HUES64 (cell line): ENCODE measurements at regions not wholly inside any gene's neighbourhood (a gene's known extent, or its start where the extent isn't known, plus 50 kb on each side); places are given as distances from the start of the nearest gene placed in this dataset.
A peak's percentile ranks its signal among the peaks of the same experiment; 100 is the strongest.

Experiments used
- H3K27ac ChIP-seq: 2 replicates; pipeline ENCODE4 v1.7.0; 2013; ENCODE audit warnings: low read depth, low read length, inconsistent platforms
- H3K27me3 ChIP-seq: 2 replicates; pipeline ENCODE4 v1.6.1; 2013; ENCODE audit warnings: mild to moderate bottlenecking, low read length; ENCODE audit not compliant: insufficient read depth
- H3K36me3 ChIP-seq: 2 replicates; pipeline ENCODE4 v1.6.1; 2013; ENCODE audit warnings: mild to moderate bottlenecking, low read length; ENCODE audit not compliant: insufficient read depth
- H3K4me1 ChIP-seq: 2 replicates; pipeline ENCODE4 v1.6.1; 2013; ENCODE audit warnings: mild to moderate bottlenecking, low read length, moderate library complexity; ENCODE audit not compliant: insufficient read depth
- H3K4me3 ChIP-seq: 2 replicates; pipeline ENCODE4 v1.5.1; 2013; ENCODE audit warnings: mild to moderate bottlenecking, low read length, moderate library complexity
- H3K9ac ChIP-seq: 2 replicates; pipeline ENCODE4 v1.6.1; 2013; ENCODE audit warnings: mild to moderate bottlenecking, low read depth, low read length
- H3K9me3 ChIP-seq: 2 replicates; pipeline ENCODE4 v1.6.1; 2013; ENCODE audit warnings: low read depth, low read length; ENCODE audit not compliant: insufficient read depth
- WGBS: fragments of 150-250, 120-280 bp; methylation state at CpG from one replicate; pipeline ENCODE4 v1.1.7; 2013; ENCODE audit warnings: missing lambda C conversion rate; 5-methylcytosine and 5-hydroxymethylcytosine counted together

DNA sequence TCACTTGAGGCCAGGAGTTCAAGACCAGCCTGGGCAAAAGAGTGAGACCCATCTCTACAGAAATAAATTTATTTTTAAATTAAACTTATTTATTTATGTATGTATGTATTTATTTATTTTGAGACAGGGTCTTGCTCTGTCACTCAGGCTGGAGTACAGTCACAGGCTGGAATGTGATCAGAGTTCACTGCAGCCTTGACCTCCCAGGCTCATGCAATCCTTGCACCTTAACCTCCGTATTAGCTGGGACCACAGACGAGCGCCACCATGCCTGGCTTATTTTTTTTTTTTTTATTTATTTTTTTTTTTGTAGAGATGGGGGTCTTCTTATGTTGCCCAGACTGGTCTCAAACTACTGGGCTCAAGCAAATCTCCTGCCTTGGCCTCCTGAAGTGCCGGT, 135.2 kb upstream of the HES1 start:
- no peaks in the 10 kb centered on the region for H3K36me3 ChIP-seq
- WGBS: 74% methylated on average over 4 of the region's 4 CpGs

DNA sequence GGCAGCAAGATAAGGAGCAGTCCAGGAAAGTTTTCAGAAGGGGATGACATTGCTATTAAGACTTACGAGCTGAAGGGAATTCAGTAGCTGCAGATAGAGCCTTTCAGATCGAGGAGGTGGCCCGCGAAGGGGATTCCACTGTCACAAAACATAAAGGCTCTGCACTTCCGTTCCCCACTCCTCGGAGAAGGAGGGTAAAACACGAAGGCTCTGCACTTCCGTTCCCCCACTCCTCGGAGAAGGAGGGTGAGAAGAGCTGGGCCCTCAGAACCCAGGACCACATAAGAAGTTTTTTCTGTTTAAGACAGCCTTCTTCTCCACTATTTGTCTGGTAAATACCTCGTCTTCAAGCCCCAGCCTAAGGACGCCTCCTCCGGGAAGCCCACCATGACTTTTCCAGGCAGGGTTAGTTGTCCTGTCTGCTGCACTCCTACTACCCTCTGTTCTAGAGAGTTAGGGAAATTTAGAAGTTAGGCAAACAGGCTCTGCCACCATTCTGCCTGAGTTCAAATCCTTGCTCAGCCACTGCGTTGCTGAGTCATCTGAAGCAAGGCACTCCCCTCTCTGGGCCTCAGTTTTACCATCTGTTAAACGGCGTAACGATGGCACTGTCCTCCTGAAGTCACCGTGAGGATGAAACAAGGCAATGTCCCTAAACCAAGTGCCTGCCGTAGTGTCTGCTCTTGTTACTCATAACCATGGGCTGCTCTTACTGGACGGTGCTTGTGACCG, 134.1 kb upstream of the HES1 start:
- Histone ChIP-seq H3K27me3 (peaks cover 26% of the 10 kb centered on the region), H3K27ac (no peak overlapping the region), H3K9me3 (no peaks in the 10 kb centered on the region), H3K4me3 (no peak overlapping the region), H3K9ac (no peak overlapping the region), H3K36me3 (no peaks in the 10 kb centered on the region), H3K4me1 (peaks cover 25% of the 10 kb centered on the region)
- WGBS: 85% methylated on average over 20 of the region's 20 CpGs

More for the DNA sequence above, 135.2 kb upstream of the HES1 start:
- Histone ChIP-seq H3K27ac (no peak overlapping the region), H3K27me3 (peaks cover 24% of the 10 kb centered on the region), H3K9ac (no peak overlapping the region), H3K4me1 (peaks cover 27% of the 10 kb centered on the region), H3K9me3 (no peaks in the 10 kb centered on the region), H3K4me3 (no peak overlapping the region)

DNA sequence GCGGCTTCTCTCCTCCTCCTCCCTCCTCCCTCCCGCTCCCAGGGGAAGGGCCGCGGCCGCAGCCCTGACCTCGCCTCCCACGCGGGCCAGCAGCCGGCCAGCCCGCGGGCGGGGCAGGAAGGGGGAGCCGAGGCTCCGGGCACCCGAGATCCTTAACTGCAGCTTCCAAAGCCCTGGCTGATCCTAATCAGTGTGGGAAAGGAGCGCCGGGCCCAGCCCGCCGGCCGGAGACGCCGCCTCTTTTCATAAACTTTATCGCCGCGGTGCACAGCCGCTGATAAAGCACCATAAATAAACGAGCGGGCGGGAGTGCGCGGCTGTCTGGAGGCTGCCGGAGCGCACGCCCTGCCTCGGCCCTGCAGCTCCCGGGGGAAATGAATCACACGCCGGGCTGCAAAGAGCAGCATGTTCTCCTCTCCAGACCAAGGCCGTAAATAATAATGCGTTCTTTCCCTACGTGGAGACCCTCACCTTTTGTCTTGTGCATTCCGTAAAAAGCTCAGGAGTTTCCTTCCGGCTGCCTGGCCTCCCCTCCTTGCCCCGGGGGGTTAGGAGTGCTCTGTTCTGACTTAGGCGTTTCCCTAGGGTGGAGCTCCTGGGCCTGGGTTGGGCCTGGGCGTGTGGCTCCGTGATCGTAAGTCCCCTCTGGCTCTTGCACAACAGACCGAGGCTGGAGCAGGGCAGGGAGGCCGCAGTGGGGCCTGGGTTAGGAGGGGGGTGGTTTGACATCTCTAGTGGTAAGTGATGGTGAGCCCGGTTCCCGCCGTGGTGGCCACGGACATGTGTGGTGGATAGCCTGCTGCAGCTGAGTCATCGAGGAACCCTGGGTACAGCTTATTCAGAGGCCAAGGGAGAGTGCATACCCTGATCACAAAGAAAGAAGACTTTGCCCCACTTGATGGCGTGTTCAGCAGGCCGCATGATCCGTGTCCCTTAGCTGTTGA, 132.6 kb upstream of the HES1 start:
- Histone ChIP-seq H3K9me3 (no peaks in the 10 kb centered on the region), H3K36me3 (no peaks in the 10 kb centered on the region), H3K9ac (peak overlapping the region; percentile 58), H3K27ac (peak overlapping the region; percentile 64; the same call in 1 of the 2 replicates), H3K4me3 (peak overlapping the region; percentile 51), H3K27me3 (peaks cover 17% of the 10 kb centered on the region), H3K4me1 (peaks cover 17% of the 10 kb centered on the region; the same call in 1 of the 2 replicates)
- WGBS: 10% methylated on average over 58 of the region's 58 CpGs

DNA sequence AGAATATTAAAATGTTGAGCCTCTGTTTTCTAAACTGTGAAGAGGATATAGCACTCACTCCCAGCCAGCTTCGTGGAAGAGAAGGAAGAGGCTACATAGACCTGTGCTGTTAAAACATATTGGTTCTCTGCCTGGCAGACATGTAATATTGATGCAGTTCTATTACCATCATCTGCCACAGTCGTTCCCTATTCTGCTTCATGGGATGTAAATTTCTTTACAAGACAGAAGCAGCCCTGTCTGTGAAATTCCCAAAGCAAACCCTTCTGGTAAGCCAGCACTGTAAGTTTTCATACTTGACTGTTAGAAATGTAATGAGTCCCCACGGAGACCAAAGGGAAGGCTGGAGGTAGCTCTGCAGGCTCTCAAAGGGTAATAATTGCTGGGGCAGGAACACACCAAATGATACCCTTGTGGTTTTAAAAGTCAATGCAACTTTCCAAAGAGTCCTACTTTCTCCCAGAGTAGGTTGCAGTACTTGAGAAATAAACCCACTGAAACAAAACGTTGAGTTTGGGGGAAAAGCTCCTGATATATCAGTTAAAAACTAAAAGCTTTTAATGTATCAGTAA, 129.9 kb upstream of the HES1 start:
- Histone ChIP-seq H3K27ac (no peak overlapping the region), H3K4me1 (peaks cover 21% of the 10 kb centered on the region; the same call in 1 of the 2 replicates), H3K9me3 (no peaks in the 10 kb centered on the region), H3K4me3 (no peak overlapping the region), H3K9ac (no peak overlapping the region), H3K27me3 (peaks cover 17% of the 10 kb centered on the region), H3K36me3 (no peaks in the 10 kb centered on the region)
- WGBS: 39% methylated on average over 3 of the region's 4 CpGs

DNA sequence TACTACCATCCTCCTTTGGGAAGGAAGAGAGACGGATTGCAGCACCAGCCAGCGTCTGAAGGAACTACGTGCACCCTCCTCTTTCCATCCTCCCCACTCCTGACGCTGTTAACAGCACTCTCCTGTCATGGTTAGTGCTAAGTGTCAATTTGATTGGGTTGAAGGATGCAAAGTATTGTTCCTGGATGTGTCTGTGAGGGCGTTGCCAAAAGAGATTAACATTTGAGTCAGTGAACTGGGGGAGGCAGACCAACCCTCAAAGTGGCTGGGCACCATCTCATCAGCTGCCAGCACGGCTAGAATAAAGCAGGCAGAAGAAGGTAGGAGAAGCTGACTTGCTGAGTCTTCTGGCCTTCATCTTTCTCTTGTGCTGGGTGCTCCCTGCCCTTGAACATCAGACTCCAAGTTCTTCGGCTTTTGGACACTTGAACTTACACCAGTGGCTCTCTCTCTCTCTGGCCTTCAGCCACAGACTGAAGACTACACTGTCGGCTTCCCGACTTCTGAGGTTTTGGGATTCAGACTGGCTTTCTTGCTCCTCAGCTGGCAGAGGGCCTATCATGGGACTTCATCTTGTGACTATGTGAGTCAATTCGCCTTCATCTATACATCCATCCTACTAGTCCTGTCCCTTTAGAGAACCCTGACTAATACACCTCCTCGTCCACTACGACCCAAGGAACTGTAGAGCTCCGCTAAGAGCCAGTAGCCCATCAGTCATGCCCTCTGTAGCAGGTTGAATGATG, 128.2 kb upstream of the HES1 start:
- 84% methylated on average over 11 of the region's 13 CpGs for WGBS
- H3K4me3 ChIP-seq: no peak overlapping the region
- H3K27me3 ChIP-seq: peaks cover 14% of the 10 kb centered on the region
- H3K36me3 ChIP-seq: no peaks in the 10 kb centered on the region
- no peak overlapping the region for H3K9ac ChIP-seq
- H3K4me1 ChIP-seq: peaks cover 17% of the 10 kb centered on the region; the same call in 1 of the 2 replicates
- no peaks in the 10 kb centered on the region for H3K9me3 ChIP-seq
- no peak overlapping the region for H3K27ac ChIP-seq

DNA sequence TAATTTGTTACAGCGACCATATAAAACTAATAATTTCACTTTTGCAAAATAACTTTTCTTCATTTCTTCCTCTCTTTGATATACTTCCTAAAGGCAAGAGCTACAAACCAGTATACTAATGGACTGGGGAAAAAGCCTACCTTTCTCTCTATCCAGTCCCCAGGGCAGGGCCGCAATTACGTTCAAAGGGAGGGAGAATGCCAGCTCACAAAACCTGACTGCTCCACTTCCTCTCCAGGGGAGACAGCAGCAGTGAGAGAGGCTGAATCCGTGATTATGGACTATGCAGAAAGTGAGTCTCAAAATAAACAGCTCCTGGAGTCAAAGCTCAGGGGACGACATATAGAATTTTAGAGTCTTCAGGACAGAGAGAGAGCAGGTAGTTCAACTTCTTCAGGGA, 126.9 kb upstream of the HES1 start:
- Histone ChIP-seq H3K9ac (no peak overlapping the region), H3K27me3 (peaks cover 11% of the 10 kb centered on the region), H3K4me3 (no peak overlapping the region), H3K36me3 (no peaks in the 10 kb centered on the region), H3K27ac (no peak overlapping the region), H3K9me3 (no peaks in the 10 kb centered on the region), H3K4me1 (peaks cover 19% of the 10 kb centered on the region; the same call in 1 of the 2 replicates)
- 54% methylated on average over 5 of the region's 5 CpGs for WGBS

DNA sequence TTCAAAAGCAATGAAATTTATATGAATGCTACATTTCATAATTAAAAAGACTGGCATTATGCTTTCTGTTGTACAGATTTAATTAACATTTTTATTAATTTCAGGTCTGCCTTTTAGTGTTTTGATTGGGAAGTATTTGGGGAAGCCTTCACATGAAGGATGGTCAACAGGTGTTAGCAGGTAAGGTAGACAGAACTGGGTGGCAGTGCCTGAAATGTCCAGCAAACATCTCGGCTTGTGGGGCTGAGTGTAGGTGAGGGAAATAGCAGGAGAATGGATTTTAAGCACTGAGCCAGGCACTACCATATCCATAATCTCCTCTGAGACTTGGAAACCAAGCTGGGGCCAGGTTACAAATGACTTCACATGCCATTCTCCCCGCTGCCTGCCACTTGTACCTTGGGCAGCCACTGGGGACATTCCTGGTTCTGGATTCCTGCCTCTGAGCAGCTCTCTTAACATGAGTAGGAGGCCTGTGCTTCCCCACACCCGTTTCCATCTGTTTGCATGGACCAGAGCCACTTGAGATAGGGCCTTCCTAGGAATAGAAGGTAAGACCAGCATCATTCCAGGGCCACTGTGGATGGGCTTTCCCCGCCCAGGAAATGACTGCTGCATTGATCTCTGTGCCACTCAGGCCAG, 125.9 kb upstream of the HES1 start:
- Histone ChIP-seq H3K9me3 (no peaks in the 10 kb centered on the region), H3K36me3 (no peaks in the 10 kb centered on the region), H3K9ac (no peak overlapping the region), H3K27me3 (peaks cover 8% of the 10 kb centered on the region), H3K27ac (no peak overlapping the region), H3K4me1 (peaks cover 19% of the 10 kb centered on the region; the same call in 1 of the 2 replicates), H3K4me3 (no peak overlapping the region)
- WGBS: 78% methylated on average over 4 of the region's 4 CpGs

DNA sequence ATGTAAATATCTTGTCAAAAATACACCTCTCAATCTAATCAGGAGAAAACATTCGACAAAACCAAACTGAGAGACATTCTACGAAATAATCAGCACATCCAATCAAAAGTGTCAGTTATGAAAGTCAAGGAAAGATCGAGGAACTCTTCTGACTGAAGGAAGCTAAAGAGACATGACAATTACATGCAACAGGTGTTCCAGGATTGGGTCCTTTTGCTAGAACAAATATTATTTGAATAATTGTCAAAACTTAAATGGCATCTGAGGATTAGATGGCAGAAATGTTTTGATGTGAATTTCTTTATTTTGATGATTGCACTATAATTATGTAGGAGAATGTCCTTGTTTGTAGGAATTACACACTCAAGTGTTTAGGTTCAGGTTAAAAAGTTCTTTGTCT, 124.1 kb upstream of the HES1 start:
- Histone ChIP-seq H3K36me3 (no peaks in the 10 kb centered on the region), H3K4me3 (no peak overlapping the region), H3K9me3 (no peaks in the 10 kb centered on the region), H3K27me3 (peaks cover 3% of the 10 kb centered on the region), H3K4me1 (peaks cover 10% of the 10 kb centered on the region; the same call in 1 of the 2 replicates), H3K9ac (no peak overlapping the region), H3K27ac (no peak overlapping the region)
- 94% methylated on average over 3 of the region's 3 CpGs for WGBS

DNA sequence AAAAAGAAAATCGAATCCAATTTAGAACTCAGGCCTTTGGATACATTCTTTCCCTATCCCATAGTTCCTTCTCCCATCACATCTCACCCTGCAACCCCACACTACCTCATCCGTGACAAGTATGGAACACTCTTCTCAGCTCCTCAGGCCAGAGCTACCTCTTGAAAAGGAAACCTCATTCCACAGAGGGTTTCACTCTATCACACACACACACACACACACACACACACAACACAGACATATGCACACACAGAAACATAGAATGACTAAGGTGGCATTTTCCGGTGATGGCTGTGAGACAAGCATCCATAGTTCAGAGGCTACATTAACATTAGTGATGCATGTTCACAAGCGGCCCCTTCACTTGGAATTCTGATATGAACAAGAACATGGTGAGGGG, 122.0 kb upstream of the HES1 start:
- H3K27me3 ChIP-seq: no peaks in the 10 kb centered on the region
- peaks cover 10% of the 10 kb centered on the region; the same call in 1 of the 2 replicates for H3K4me1 ChIP-seq
- 93% methylated on average over 4 of the region's 4 CpGs for WGBS
- no peaks in the 10 kb centered on the region for H3K9me3 ChIP-seq
- no peaks in the 10 kb centered on the region for H3K36me3 ChIP-seq
- no peak overlapping the region for H3K9ac ChIP-seq
- no peak overlapping the region for H3K4me3 ChIP-seq
- no peak overlapping the region for H3K27ac ChIP-seq

DNA sequence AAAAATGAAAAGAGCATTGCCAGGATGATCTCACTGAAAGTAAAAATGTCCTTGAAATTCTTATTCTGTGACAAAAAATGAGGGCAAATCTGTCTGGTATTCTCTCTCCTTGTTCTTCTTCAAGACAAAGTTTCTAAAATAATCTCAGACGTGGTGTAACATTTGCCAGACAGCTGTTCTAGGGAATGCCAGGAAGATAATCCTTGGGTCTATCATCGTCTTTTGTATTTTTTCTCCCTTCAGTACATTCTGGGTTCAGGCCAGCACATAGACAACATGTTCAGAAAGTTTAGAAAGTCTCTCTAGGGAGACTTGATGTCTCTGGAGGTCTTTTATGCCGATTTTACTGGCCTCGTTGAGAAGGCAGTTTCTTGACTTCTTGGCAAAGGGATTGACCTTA, 121.2 kb upstream of the HES1 start:
- Histone ChIP-seq H3K4me3 (no peak overlapping the region), H3K36me3 (no peaks in the 10 kb centered on the region), H3K4me1 (peaks cover 5% of the 10 kb centered on the region; the same call in 1 of the 2 replicates), H3K9me3 (no peaks in the 10 kb centered on the region), H3K27me3 (no peaks in the 10 kb centered on the region), H3K9ac (no peak overlapping the region), H3K27ac (no peak overlapping the region)
- 90% methylated on average over 4 of the region's 4 CpGs for WGBS
